Caco-2 (cell line): ENCODE measurements at regions not wholly inside any gene's neighbourhood (a gene's known extent, or its start where the extent isn't known, plus 50 kb on each side); places are given as distances from the start of the nearest gene placed in this dataset.

ENCODE experiments used
- BruUV-seq: library from RNA; stranded (reverse); fragments of 400-500 nt; replicated peaks from 2 replicates; lab custom pipeline; 2021; lab: Mats Ljungman, UMichigan
- CTCF ChIA-PET: fragments of 300-600 bp; sonication (Branson Sonifier 250); formaldehyde crosslinking; loops from one replicate; lab custom pipeline; 2022; ENCODE audit warnings: antibody characterized with exemption; lab: Charles Lee
- POLR2A ChIA-PET: fragments of 300-600 bp; sonication (Branson Sonifier 250); formaldehyde crosslinking; loops from one replicate; lab custom pipeline; 2022; ENCODE audit warnings: antibody characterized with exemption; lab: Charles Lee
- DNase-seq, 2 experiments: peaks; one replicate each; pipeline versions ENCODE4 v3.0.0 to v3.0.0-alpha.2; 2020 to 2022
- H3K27me3 ChIP-seq: replicated peaks from 2 replicates; pipeline ENCODE4 v1.6.0; 2011; ENCODE audit warnings: low read length; ENCODE audit not compliant: control insufficient read depth, insufficient read depth
- H3K36me3 ChIP-seq: 2 replicates; pipeline ENCODE4 v1.5.1; 2011; ENCODE audit warnings: low read length; ENCODE audit not compliant: control insufficient read depth, insufficient read depth
- H3K4me1 ChIP-seq: fragments of 250-450 bp; sonication (Bioruptor Pico); 2 replicates; pipeline ENCODE4 v1.5.1; 2020; ENCODE audit warnings: mild to moderate bottlenecking
- H3K4me3 ChIP-seq: 2 replicates; pipeline ENCODE4 v1.5.1; 2011; ENCODE audit warnings: low read depth, mild to moderate bottlenecking, control low read depth, low read length
- H3K9me3 ChIP-seq: fragments of 250-450 bp; sonication (Bioruptor Pico); 2 replicates; pipeline ENCODE4 v1.5.1; 2020; ENCODE audit warnings: mild to moderate bottlenecking, moderate library complexity
- H3K27ac Mint-ChIP-seq: one replicate; pipeline ENCODE4 v1.8.0; 2022; ENCODE audit warnings: mixed read lengths; ENCODE audit not compliant: unreplicated experiment
- H3K27me3 Mint-ChIP-seq: one replicate; pipeline ENCODE4 v1.8.0; 2022; ENCODE audit warnings: mixed read lengths; ENCODE audit not compliant: insufficient read depth, unreplicated experiment
- H3K36me3 Mint-ChIP-seq: one replicate; pipeline ENCODE4 v1.8.0; 2022; ENCODE audit warnings: mild to moderate bottlenecking, mixed read lengths; ENCODE audit not compliant: insufficient read depth, unreplicated experiment
- H3K4me1 Mint-ChIP-seq: one replicate; pipeline ENCODE4 v1.8.0; 2022; ENCODE audit warnings: low read depth, mixed read lengths; ENCODE audit not compliant: unreplicated experiment
- H3K4me3 Mint-ChIP-seq: one replicate; pipeline ENCODE4 v1.8.0; 2022; ENCODE audit warnings: mild to moderate bottlenecking, moderate library complexity, mixed read lengths; ENCODE audit not compliant: unreplicated experiment
- H3K9me3 Mint-ChIP-seq: one replicate; pipeline ENCODE4 v1.8.0; 2022; ENCODE audit warnings: mixed read lengths; ENCODE audit not compliant: unreplicated experiment
- intact Hi-C: fragments of 100-400 bp; cut with micrococcal nuclease; formaldehyde crosslinking; loops from one replicate; pipeline ENCODE4 v1.10.0; 2022; ENCODE audit not compliant: unreplicated experiment
- TF ChIP-seq, protein P1 (sequence below), 2 experiments: fragments of 200-600 bp in 1 of 2; IDR thresholded peaks; 1 replicate in 1 of 2; 2 replicates in 1 of 2; pipeline versions ENCODE4 v1.5.1 to v1.8.0; 2011 to 2022; ENCODE audit warnings: antibody characterized with exemption in 1 of 2, control low read depth in 1 of 2, inconsistent platforms in 1 of 2, low read depth in 1 of 2, low read length in 1 of 2, mild to moderate bottlenecking in 1 of 2, moderate library complexity in 1 of 2; ENCODE audit not compliant: insufficient read depth in 1 of 2, severe bottlenecking in 1 of 2, unreplicated experiment in 1 of 2

DNA sequence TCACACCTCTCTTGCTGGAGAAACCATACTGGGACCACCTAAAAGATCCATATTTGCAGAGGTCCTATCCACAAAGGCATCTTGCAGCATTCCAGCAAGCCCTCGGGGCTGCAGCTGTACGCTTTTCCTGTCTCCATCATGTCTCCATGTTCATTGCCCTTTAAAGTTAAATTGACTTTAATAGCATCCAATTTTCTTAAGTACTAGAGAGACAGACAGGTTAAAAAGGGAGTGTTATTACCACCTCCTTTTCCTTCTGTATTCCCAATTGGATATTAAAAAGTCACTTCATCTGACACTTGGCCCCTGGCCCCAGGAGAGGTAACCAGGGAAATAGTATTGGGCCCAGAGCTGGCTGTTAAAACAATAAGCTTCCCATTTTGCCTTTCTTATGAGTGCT lies 178.6 kb downstream of the UNC5CL start:
- no peak overlapping the region for H3K27ac Mint-ChIP-seq
- H3K27me3 Mint-ChIP-seq, result peaks cover 6% of the 10 kb centered on the region
- DNase-seq, result no peak
- Histone ChIP-seq H3K4me1 (no peaks in the 10 kb centered on the region), H3K36me3 (no peaks in the 10 kb centered on the region), H3K27me3 (no peaks in the 10 kb centered on the region), H3K4me3 (no peak overlapping the region), H3K9me3 (0 out of 2 replicates have a peak, but pooled peaks cover 2% of the 10 kb centered on the region)
- TF ChIP-seq, protein P1, sequence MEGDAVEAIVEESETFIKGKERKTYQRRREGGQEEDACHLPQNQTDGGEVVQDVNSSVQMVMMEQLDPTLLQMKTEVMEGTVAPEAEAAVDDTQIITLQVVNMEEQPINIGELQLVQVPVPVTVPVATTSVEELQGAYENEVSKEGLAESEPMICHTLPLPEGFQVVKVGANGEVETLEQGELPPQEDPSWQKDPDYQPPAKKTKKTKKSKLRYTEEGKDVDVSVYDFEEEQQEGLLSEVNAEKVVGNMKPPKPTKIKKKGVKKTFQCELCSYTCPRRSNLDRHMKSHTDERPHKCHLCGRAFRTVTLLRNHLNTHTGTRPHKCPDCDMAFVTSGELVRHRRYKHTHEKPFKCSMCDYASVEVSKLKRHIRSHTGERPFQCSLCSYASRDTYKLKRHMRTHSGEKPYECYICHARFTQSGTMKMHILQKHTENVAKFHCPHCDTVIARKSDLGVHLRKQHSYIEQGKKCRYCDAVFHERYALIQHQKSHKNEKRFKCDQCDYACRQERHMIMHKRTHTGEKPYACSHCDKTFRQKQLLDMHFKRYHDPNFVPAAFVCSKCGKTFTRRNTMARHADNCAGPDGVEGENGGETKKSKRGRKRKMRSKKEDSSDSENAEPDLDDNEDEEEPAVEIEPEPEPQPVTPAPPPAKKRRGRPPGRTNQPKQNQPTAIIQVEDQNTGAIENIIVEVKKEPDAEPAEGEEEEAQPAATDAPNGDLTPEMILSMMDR (IDR thresholded peaks at IDR 0.05; ENCODE audit: insufficient read depth in 1 of 2, low read depth in 1 of 2, low read length in 1 of 2, severe bottlenecking in 1 of 2, unreplicated experiment in 1 of 2), result no peak
- no peaks in the 10 kb centered on the region for H3K4me1 Mint-ChIP-seq
- intact Hi-C loops, result no loop called here
- no peaks in the 10 kb centered on the region for H3K9me3 Mint-ChIP-seq
- no TSS peak for BruUV-seq
- ChIA-PET CTCF (no interaction called here), POLR2A (no interaction called here)
- H3K4me3 Mint-ChIP-seq, result no peak overlapping the region
- no peaks in the 10 kb centered on the region for H3K36me3 Mint-ChIP-seq

DNA sequence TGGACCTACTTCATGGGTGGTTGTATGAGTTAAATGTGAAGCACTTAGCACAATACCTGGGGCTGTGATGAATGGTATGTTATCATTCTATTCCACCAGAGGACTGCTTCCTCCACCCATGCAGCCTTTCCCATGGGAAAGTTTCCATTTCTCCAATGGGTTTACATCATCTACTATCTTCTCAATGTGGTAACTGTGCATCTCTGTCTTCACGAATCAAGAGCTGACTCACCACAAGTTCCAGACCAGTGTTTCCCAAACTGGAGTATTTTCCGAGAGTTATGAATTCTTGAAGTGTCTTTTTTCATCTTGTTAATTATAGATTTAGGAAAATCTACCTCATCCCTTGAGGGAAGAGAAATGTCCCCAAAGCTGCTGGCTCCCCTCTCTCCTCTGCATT lies 182.8 kb downstream of the UNC5CL start:
- intact Hi-C loops, result no loop called here
- H3K4me1 ChIP-seq, result no peaks in the 10 kb centered on the region
- no peaks in the 10 kb centered on the region for H3K4me1 Mint-ChIP-seq
- H3K36me3 Mint-ChIP-seq, result no peaks in the 10 kb centered on the region
- no peak for DNase-seq
- H3K27ac Mint-ChIP-seq, result no peak overlapping the region
- H3K36me3 ChIP-seq, result no peaks in the 10 kb centered on the region
- H3K4me3 Mint-ChIP-seq, result no peak overlapping the region
- H3K9me3 ChIP-seq, result no peaks in the 10 kb centered on the region
- no peak overlapping the region for H3K4me3 ChIP-seq
- no peaks in the 10 kb centered on the region for H3K27me3 ChIP-seq
- ChIA-PET CTCF (no interaction called here), POLR2A (no interaction called here)
- peaks cover 6% of the 10 kb centered on the region for H3K27me3 Mint-ChIP-seq
- no peaks in the 10 kb centered on the region for H3K9me3 Mint-ChIP-seq
- TF ChIP-seq, protein P1 (IDR thresholded peaks at IDR 0.05; ENCODE audit: insufficient read depth in 1 of 2, low read depth in 1 of 2, low read length in 1 of 2, severe bottlenecking in 1 of 2, unreplicated experiment in 1 of 2), result no peak
- BruUV-seq, result no TSS peak

DNA sequence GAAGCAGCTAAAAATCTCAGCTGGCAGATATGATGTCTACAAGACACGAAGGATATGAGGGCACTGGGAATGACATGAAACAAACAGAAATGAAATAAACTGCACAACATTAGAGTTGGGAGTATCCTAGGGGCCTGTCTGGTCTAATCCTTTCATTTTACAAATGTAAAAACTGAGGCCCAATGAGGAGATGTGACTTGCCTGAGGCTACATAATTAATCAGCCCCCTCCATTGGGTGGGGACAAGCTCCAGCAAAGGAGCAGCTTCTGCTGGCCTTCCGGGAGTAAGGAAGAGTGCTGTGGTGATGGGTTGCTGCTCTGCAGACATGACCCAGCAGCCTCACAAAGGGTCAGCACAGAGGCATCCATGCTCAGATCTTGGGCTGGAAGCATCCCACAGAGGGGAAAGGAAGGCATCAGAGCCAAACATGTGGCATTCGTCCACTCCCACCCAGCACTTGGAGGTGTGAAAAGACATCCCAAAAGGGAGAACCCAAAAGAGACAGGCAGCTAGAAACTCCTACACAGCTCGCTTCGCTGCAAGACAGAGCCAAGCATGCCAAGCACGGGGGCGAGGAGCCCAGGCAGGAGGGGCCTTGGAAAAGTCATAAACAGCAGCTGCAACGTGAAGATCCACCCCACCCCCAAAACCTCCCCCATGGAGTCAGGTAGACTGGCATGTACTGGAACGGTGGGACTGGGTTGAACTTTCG lies 183.7 kb downstream of the UNC5CL start:
- Mint-ChIP-seq H3K9me3 (no peaks in the 10 kb centered on the region), H3K27ac (no peak overlapping the region), H3K36me3 (no peaks in the 10 kb centered on the region), H3K27me3 (peaks cover 6% of the 10 kb centered on the region), H3K4me1 (no peaks in the 10 kb centered on the region), H3K4me3 (no peak overlapping the region)
- Histone ChIP-seq H3K4me3 (no peak overlapping the region), H3K27me3 (no peaks in the 10 kb centered on the region), H3K36me3 (no peaks in the 10 kb centered on the region), H3K4me1 (no peaks in the 10 kb centered on the region), H3K9me3 (no peaks in the 10 kb centered on the region)
- no peak for DNase-seq
- no TSS peak for BruUV-seq
- CTCF ChIA-PET, result interaction anchor here (0.6 kb wide), 1 partner anchor 538 kb away, joined by 3 read pairs; no protein-coding TSS in a partner anchor
- TF ChIP-seq, protein P1 (IDR thresholded peaks at IDR 0.05; ENCODE audit: insufficient read depth in 1 of 2, low read depth in 1 of 2, low read length in 1 of 2, severe bottlenecking in 1 of 2, unreplicated experiment in 1 of 2), result no peak
- intact Hi-C loops, result no loop called here
- POLR2A ChIA-PET, result no interaction called here
